ENCODE measurements at regions not wholly inside any gene's neighbourhood (a gene's known extent, or its start where the extent isn't known, plus 50 kb on each side); places are given as distances from the start of the nearest gene placed in this dataset.

DNA sequence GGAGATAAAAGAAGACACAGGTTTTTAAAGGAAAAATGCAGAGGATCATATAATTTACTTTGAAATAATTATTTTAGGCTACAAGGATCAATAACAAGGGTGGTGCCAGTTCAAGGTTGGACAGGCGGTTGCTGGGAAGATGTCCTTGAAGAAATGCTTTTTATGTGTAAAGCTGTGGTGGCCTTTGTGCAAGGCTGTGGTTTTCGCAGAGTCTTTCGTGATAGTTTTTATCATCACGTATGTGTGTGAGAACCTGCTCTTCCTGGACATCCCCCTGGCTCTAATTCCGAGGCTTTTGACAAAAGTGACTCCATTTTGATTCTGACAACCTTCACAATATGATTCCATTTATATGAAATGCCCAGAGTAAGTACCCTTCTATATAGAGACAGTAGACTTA is 85.8 kb upstream of the COG2 start:
- TF ChIP-seq FOSL1 (IDR thresholded peaks at IDR 0.05; ENCODE audit: low read depth), result no peak
- no peak for TF ChIP-seq CEBPB (IDR thresholded peaks at IDR 0.05; ENCODE audit: low read depth)
- TF ChIP-seq, protein P1, sequence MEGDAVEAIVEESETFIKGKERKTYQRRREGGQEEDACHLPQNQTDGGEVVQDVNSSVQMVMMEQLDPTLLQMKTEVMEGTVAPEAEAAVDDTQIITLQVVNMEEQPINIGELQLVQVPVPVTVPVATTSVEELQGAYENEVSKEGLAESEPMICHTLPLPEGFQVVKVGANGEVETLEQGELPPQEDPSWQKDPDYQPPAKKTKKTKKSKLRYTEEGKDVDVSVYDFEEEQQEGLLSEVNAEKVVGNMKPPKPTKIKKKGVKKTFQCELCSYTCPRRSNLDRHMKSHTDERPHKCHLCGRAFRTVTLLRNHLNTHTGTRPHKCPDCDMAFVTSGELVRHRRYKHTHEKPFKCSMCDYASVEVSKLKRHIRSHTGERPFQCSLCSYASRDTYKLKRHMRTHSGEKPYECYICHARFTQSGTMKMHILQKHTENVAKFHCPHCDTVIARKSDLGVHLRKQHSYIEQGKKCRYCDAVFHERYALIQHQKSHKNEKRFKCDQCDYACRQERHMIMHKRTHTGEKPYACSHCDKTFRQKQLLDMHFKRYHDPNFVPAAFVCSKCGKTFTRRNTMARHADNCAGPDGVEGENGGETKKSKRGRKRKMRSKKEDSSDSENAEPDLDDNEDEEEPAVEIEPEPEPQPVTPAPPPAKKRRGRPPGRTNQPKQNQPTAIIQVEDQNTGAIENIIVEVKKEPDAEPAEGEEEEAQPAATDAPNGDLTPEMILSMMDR (IDR thresholded peaks at IDR 0.05 in 2 of 3, conservative IDR thresholded peaks at IDR 0.05 in 1 of 3; ENCODE audit: borderline replicate concordance in 1 of 3, insufficient read depth in 1 of 3, low read depth in 2 of 3, low read length in 2 of 3), result no peak
- TF ChIP-seq ELF1 (IDR thresholded peaks at IDR 0.05; ENCODE audit: borderline replicate concordance, low read depth), result no peak
- CTCF ChIA-PET, result no interaction called here
- ATAC-seq, result no peak

DNA sequence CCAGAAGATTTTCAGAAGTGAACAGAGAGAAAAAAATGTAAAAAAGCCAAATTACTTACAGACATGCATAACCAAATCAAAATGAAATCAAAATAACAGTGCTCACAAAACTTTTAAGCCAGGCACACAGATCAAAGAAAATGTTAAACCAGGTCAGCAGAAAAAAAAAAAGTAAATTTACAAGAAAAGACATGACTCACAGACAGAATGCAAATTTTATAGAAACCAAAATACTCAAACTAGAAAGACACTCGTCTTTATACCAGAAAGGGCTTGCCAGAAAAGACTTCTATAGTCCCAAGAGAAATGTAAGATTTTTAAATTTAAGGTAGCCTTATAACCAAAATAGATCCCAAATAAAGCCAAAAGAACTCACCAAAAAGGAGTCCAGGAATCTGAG is 86.5 kb upstream of the COG2 start:
- no peak overlapping the region for H3K4me2 ChIP-seq (ENCODE audit: low read length)
- H2AFZ ChIP-seq (ENCODE audit: low read depth, low read length, poor library complexity, severe bottlenecking), result no peak overlapping the region
- H3K27me3 ChIP-seq (ENCODE audit: insufficient read depth, low read length), result peaks cover 30% of the 10 kb centered on the region
- CTCF ChIA-PET, result no interaction called here
- no peaks in the 10 kb centered on the region for H3K9me3 ChIP-seq (ENCODE audit: control insufficient read depth in 1 of 2, insufficient read depth in 1 of 2, low read depth in 1 of 2, low read length in 2 of 2)
- H3K4me1 ChIP-seq (ENCODE audit: control insufficient read depth in 1 of 2, insufficient read depth in 2 of 2, low read length in 2 of 2), result no peaks in the 10 kb centered on the region
- POLR2A ChIA-PET, result no interaction called here
- no peak overlapping the region for H3K9ac ChIP-seq (ENCODE audit: low read length)
- ATAC-seq, result no peak
- H3K4me3 ChIP-seq (replicated peaks in 1 of 2; ENCODE audit: low read depth in 1 of 2, low read length in 2 of 2), result no peak overlapping the region
- RAD21 ChIA-PET (ENCODE audit: low non-redundant PET in 1 of 2, low total read pairs in 2 of 2, uncharacterized antibody in 2 of 2, unreplicated experiment in 2 of 2), result no interaction called here
- H3K79me2 ChIP-seq (ENCODE audit: insufficient read depth, low read length), result no peaks in the 10 kb centered on the region
- H3K27ac ChIP-seq (ENCODE audit: low read depth, low read length), result no peak overlapping the region
- no peak for DNase-seq (ENCODE audit: low read depth, low spot score)
- H3K36me3 ChIP-seq (ENCODE audit: control insufficient read depth in 1 of 2, insufficient read depth in 2 of 2, low read length in 2 of 2), result no peaks in the 10 kb centered on the region
- no peaks in the 10 kb centered on the region for H4K20me1 ChIP-seq (ENCODE audit: insufficient read depth)
- H3K9me2 ChIP-seq (ENCODE audit: insufficient read depth), result no peaks in the 10 kb centered on the region
- BruUV-seq (replicated peaks), result no TSS peak
- intact Hi-C loops (cut with micrococcal nuclease), result no loop called here
- TF ChIP-seq JUND (IDR thresholded peaks at IDR 0.05), result no peak
- TF ChIP-seq SRF (IDR thresholded peaks at IDR 0.05; ENCODE audit: low read depth), result no peak
- TF ChIP-seq, protein P1 (IDR thresholded peaks at IDR 0.05 in 2 of 3, conservative IDR thresholded peaks at IDR 0.05 in 1 of 3; ENCODE audit: borderline replicate concordance in 1 of 3, insufficient read depth in 1 of 3, low read depth in 2 of 3, low read length in 2 of 3), result no peak
- TF ChIP-seq, protein P2, sequence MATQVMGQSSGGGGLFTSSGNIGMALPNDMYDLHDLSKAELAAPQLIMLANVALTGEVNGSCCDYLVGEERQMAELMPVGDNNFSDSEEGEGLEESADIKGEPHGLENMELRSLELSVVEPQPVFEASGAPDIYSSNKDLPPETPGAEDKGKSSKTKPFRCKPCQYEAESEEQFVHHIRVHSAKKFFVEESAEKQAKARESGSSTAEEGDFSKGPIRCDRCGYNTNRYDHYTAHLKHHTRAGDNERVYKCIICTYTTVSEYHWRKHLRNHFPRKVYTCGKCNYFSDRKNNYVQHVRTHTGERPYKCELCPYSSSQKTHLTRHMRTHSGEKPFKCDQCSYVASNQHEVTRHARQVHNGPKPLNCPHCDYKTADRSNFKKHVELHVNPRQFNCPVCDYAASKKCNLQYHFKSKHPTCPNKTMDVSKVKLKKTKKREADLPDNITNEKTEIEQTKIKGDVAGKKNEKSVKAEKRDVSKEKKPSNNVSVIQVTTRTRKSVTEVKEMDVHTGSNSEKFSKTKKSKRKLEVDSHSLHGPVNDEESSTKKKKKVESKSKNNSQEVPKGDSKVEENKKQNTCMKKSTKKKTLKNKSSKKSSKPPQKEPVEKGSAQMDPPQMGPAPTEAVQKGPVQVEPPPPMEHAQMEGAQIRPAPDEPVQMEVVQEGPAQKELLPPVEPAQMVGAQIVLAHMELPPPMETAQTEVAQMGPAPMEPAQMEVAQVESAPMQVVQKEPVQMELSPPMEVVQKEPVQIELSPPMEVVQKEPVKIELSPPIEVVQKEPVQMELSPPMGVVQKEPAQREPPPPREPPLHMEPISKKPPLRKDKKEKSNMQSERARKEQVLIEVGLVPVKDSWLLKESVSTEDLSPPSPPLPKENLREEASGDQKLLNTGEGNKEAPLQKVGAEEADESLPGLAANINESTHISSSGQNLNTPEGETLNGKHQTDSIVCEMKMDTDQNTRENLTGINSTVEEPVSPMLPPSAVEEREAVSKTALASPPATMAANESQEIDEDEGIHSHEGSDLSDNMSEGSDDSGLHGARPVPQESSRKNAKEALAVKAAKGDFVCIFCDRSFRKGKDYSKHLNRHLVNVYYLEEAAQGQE (IDR thresholded peaks at IDR 0.05; ENCODE audit: low read depth), result no peak
- no peak for TF ChIP-seq FOSL1 (IDR thresholded peaks at IDR 0.05; ENCODE audit: low read depth)
- TF ChIP-seq, protein P3, sequence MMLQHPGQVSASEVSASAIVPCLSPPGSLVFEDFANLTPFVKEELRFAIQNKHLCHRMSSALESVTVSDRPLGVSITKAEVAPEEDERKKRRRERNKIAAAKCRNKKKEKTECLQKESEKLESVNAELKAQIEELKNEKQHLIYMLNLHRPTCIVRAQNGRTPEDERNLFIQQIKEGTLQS (IDR thresholded peaks at IDR 0.05), result no peak
- no peak for TF ChIP-seq ZNF274 (IDR thresholded peaks at IDR 0.05; ENCODE audit: low read depth, low read length)
- TF ChIP-seq, protein P4, sequence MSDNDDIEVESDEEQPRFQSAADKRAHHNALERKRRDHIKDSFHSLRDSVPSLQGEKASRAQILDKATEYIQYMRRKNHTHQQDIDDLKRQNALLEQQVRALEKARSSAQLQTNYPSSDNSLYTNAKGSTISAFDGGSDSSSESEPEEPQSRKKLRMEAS (IDR thresholded peaks at IDR 0.05), result no peak

More for the DNA sequence above, 85.8 kb upstream of the COG2 start:
- DNase-seq (ENCODE audit: low read depth, low spot score), result no peak
- no peaks in the 10 kb centered on the region for H3K36me3 ChIP-seq (ENCODE audit: control insufficient read depth in 1 of 2, insufficient read depth in 2 of 2, low read length in 2 of 2)
- H3K27ac ChIP-seq (ENCODE audit: low read depth, low read length), result no peak overlapping the region
- H3K27me3 ChIP-seq (ENCODE audit: insufficient read depth, low read length), result peaks cover 33% of the 10 kb centered on the region
- H3K79me2 ChIP-seq (ENCODE audit: insufficient read depth, low read length), result no peaks in the 10 kb centered on the region
- H3K4me3 ChIP-seq (replicated peaks in 1 of 2; ENCODE audit: low read depth in 1 of 2, low read length in 2 of 2), result no peak overlapping the region
- H3K4me2 ChIP-seq (ENCODE audit: low read length), result no peak overlapping the region
- H2AFZ ChIP-seq (ENCODE audit: low read depth, low read length, poor library complexity, severe bottlenecking), result no peak overlapping the region
- H3K9me2 ChIP-seq (ENCODE audit: insufficient read depth), result no peaks in the 10 kb centered on the region
- no peaks in the 10 kb centered on the region for H3K4me1 ChIP-seq (ENCODE audit: control insufficient read depth in 1 of 2, insufficient read depth in 2 of 2, low read length in 2 of 2)
- no TSS peak for BruUV-seq (replicated peaks)
- ChIA-PET POLR2A (no interaction called here), RAD21 (ENCODE audit: low non-redundant PET in 1 of 2, low total read pairs in 2 of 2, uncharacterized antibody in 2 of 2, unreplicated experiment in 2 of 2) (no interaction called here)
- H3K9ac ChIP-seq (ENCODE audit: low read length), result no peak overlapping the region
- no peaks in the 10 kb centered on the region for H3K9me3 ChIP-seq (ENCODE audit: control insufficient read depth in 1 of 2, insufficient read depth in 1 of 2, low read depth in 1 of 2, low read length in 2 of 2)
- no peaks in the 10 kb centered on the region for H4K20me1 ChIP-seq (ENCODE audit: insufficient read depth)
- intact Hi-C loops (cut with micrococcal nuclease), result no loop called here
